Sigmoid colon (tissue), 6 donors: ENCODE measurements at regions not wholly inside any gene's neighbourhood (a gene's known extent, or its start where the extent isn't known, plus 50 kb on each side); places are given as distances from the start of the nearest gene placed in this dataset.
"Not testable (repeated sequence)": the region's sequence is repeated elsewhere in the genome, so short reads cannot be mapped to it uniquely, and the experiment has no call there.

Experiments used
- DNase-seq: peaks from one replicate; pipeline ENCODE4 v3.0.0-alpha.2; 2019
- H3K27ac ChIP-seq, 4 donors: fragments of 200-600 bp; sonication (generic); one replicate each; pipeline ENCODE4 v1.5.1; 2016 to 2019; ENCODE audit warnings: mild to moderate bottlenecking in 1 of 4
- H3K27me3 ChIP-seq, 3 donors: fragments of 200-600 bp; sonication (generic); one replicate each; pipeline ENCODE4 v1.5.1; 2019; ENCODE audit warnings: mild to moderate bottlenecking in 1 of 3
- H3K36me3 ChIP-seq, 4 donors: fragments of 200-600 bp; sonication (generic); one replicate each; pipeline ENCODE4 v1.5.1; 2016 to 2019
- H3K4me1 ChIP-seq, 4 donors: fragments of 200-600 bp; sonication (generic); one replicate each; pipeline ENCODE4 v1.5.1; 2017 to 2019
- H3K4me3 ChIP-seq, 4 donors: fragments of 200-600 bp; sonication (generic); one replicate each; pipeline ENCODE4 v1.5.1; 2017 to 2019; ENCODE audit warnings: mild to moderate bottlenecking in 2 of 4, moderate library complexity in 1 of 4
- H3K9me3 ChIP-seq, 4 donors: fragments of 200-600 bp in 3 of 4; sonication (generic) in 3 of 4; one replicate each; pipeline versions ENCODE4 v1.5.1 to v1.6.1; 2013 to 2019
- CTCF ChIP-seq, 4 experiments: fragments of 450-650 bp in 3 of 4; fragments of 200-600 bp in 1 of 4; IDR thresholded peaks; one replicate each; pipeline ENCODE4 v1.5.1; 2016 to 2019; ENCODE audit warnings: antibody characterized with exemption in 4 of 4, mild to moderate bottlenecking in 3 of 4, moderate library complexity in 2 of 4
- EP300 ChIP-seq, 4 donors: sonication (generic); formaldehyde crosslinking; IDR thresholded peaks; one replicate each; pipeline ENCODE4 v1.6.1; 2017; ENCODE audit warnings: antibody characterized with exemption in 4 of 4
- POLR2A ChIP-seq, 2 donors: fragments of 450-650 bp; IDR thresholded peaks; one replicate each; pipeline ENCODE4 v1.6.1; 2016; ENCODE audit warnings: antibody characterized with exemption in 2 of 2, mild to moderate bottlenecking in 2 of 2, moderate library complexity in 2 of 2
- POLR2AphosphoS5 ChIP-seq, 4 donors: sonication (generic); formaldehyde crosslinking; IDR thresholded peaks; one replicate each; pipeline ENCODE4 v1.6.1; 2017; ENCODE audit warnings: antibody characterized with exemption in 4 of 4
- WGBS, 2 donors: extraction: QIAGEN DNeasy Blood & Tissue Kit; methylation state at CpG; one replicate each; pipeline ENCODE4 v1.1.7; 2013; 5-methylcytosine and 5-hydroxymethylcytosine counted together
- intact Hi-C: fragments of 100-400 bp; cut with DNase I; formaldehyde crosslinking; loops from one replicate; pipeline ENCODE4 v1.15.1; 2023
- small RNA-seq, 3 donors: library from RNA; depleted of rRNA; stranded (forward); fragments of <200 nt; gene quantifications; one replicate each; pipeline ENCODE3, GENCODE V24; 2016
- donor health status: healthy with polysubstance abuse.
- donor health status: healthy.

GRCh38 chr6:154933181-154933827, 61.8 kb upstream of the TIAM2 start:
- Histone ChIP-seq H3K36me3 (no peaks in the 10 kb centered on the region), H3K4me3 (no peak overlapping the region), H3K27me3 (no peaks in the 10 kb centered on the region), H3K9me3 (no peaks in the 10 kb centered on the region), H3K27ac (no peak overlapping the region), H3K4me1 (peaks cover 0 to 33% (median 24%) of the 10 kb centered on the region in 4 donors)
- WGBS, 2 donors, result 81 to 89% methylated on average over 10 of the region's 10 CpGs
- no peak for TF ChIP-seq POLR2AphosphoS5 (IDR thresholded peaks at IDR 0.05)
- intact Hi-C loops, result no loop called here
- DNase-seq, result no peak

- no peaks in the 10 kb centered on the region for H3K36me3 ChIP-seq
- TF ChIP-seq POLR2AphosphoS5 (IDR thresholded peaks at IDR 0.05), result no peak
- no peak for TF ChIP-seq EP300 (IDR thresholded peaks at IDR 0.05)
- H3K27me3 ChIP-seq, result no peaks in the 10 kb centered on the region
- H3K4me3 ChIP-seq, result no peak overlapping the region
- DNase-seq, result no peak
- no peaks in the 10 kb centered on the region for H3K9me3 ChIP-seq
- intact Hi-C loops, result no loop called here
- H3K4me1 ChIP-seq, result peaks cover 0 to 23% (median 15%) of the 10 kb centered on the region in 4 donors
- peak overlapping the region in 2 of 4 donors; percentile 1 to 24 for H3K27ac ChIP-seq
- 76 to 78% methylated on average over 17 of the region's 17 CpGs for WGBS, 2 donors
Observed at GRCh38 chr6:154937306-154938220, 57.6 kb upstream of the TIAM2 start.

GRCh38 chr6:154938221-154938580, 56.9 kb upstream of the TIAM2 start:
- no peaks in the 10 kb centered on the region for H3K9me3 ChIP-seq
- no peak overlapping the region for H3K4me3 ChIP-seq
- DNase-seq, result no peak
- 73 to 84% methylated on average over 9 of the region's 9 CpGs for WGBS, 2 donors
- TF ChIP-seq POLR2AphosphoS5 (IDR thresholded peaks at IDR 0.05) (no peak), POLR2A (IDR thresholded peaks at IDR 0.05) (no peak)
- H3K27ac ChIP-seq, result peak overlapping the region in 1 of 4 donors; percentile 1
- intact Hi-C loops, result no loop called here
- H3K36me3 ChIP-seq, result no peaks in the 10 kb centered on the region
- peaks cover 0 to 16% (median 9%) of the 10 kb centered on the region in 4 donors for H3K4me1 ChIP-seq
- H3K27me3 ChIP-seq, result no peaks in the 10 kb centered on the region

GRCh38 chr6:154938727-154939285, 56.3 kb upstream of the TIAM2 start:
- H3K9me3 ChIP-seq, H3K27ac ChIP-seq, H3K27me3 ChIP-seq, DNase-seq, H3K4me3 ChIP-seq, H3K36me3 ChIP-seq, intact Hi-C loops: not testable (repeated sequence)
- WGBS, 2 donors, result 96 to 98% methylated on average over 16 of the region's 16 CpGs
- peaks cover 0 to 13% (median 8%) of the 10 kb centered on the region in 4 donors for H3K4me1 ChIP-seq

- H3K36me3 ChIP-seq, result peaks cover 0 to 23% (median 11%) of the 10 kb centered on the region in 4 donors
- no peak overlapping the region for H3K27ac ChIP-seq
- H3K4me3 ChIP-seq, result no peak overlapping the region
- H3K9me3 ChIP-seq, result no peaks in the 10 kb centered on the region
- TF ChIP-seq POLR2A (IDR thresholded peaks at IDR 0.05), result no peak
- TF ChIP-seq EP300 (IDR thresholded peaks at IDR 0.05), result no peak
- no peak for TF ChIP-seq POLR2AphosphoS5 (IDR thresholded peaks at IDR 0.05)
- TF ChIP-seq CTCF (IDR thresholded peaks at IDR 0.05), result no peak
- no peak for DNase-seq
- WGBS, 2 donors, result 91 to 97% methylated on average over 2 of the region's 2 CpGs
- H3K27me3 ChIP-seq, result no peaks in the 10 kb centered on the region
- peaks cover 0 to 6% (median 5%) of the 10 kb centered on the region in 4 donors for H3K4me1 ChIP-seq
- intact Hi-C loops, result no loop called here
Observed at GRCh38 chr6:154942770-154943169, 52.3 kb upstream of the TIAM2 start.

- 91 to 97% methylated on average over 11 of the region's 11 CpGs for WGBS, 2 donors
- Histone ChIP-seq H3K27me3 (no peaks in the 10 kb centered on the region), H3K4me3 (no peak overlapping the region), H3K27ac (no peak overlapping the region), H3K4me1 (no peaks in the 10 kb centered on the region), H3K36me3 (peaks cover 0 to 23% (median 11%) of the 10 kb centered on the region in 4 donors), H3K9me3 (no peaks in the 10 kb centered on the region)
- TF ChIP-seq POLR2A (IDR thresholded peaks at IDR 0.05), result no peak
- intact Hi-C loops, result no loop called here
- DNase-seq, result no peak
Observed at GRCh38 chr6:154945271-154945890, 49.7 kb upstream of the TIAM2 start.

Small RNA genes in the stretch of these regions (small RNA-seq; reads per million reads assigned to genes)
- gene RF00096, result 0 reads per million in 3 donors
